ENCODE measurements at regions not wholly inside any gene's neighbourhood (a gene's known extent, or its start where the extent isn't known, plus 50 kb on each side); places are given as distances from the start of the nearest gene placed in this dataset.

DNA sequence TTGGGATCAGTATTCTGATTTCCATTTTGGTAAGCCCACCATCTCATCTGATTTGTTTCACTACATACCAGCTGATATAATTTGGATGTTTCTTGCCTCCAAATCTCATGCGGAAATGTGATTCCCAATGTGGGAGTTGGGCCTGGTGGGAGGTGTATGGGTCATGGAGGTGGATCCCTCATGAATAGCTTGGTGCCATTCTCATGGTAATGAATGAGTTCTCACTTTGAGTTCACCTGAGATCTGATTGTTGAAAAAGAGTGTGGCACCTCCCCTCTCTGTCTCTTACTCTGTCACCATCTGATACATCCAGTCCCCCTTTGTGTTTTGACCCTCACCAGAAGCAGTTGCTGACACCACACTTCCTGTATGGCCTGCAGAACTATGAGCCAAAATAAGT is 347.3 kb downstream of the ARL4A start:
- TF ChIP-seq BRCA1 (IDR thresholded peaks at IDR 0.05; ENCODE audit: low read depth, low read length) (no peak), RFX5 (IDR thresholded peaks at IDR 0.05; ENCODE audit: low read depth, low read length) (no peak)
- TF ChIP-seq, protein P1, sequence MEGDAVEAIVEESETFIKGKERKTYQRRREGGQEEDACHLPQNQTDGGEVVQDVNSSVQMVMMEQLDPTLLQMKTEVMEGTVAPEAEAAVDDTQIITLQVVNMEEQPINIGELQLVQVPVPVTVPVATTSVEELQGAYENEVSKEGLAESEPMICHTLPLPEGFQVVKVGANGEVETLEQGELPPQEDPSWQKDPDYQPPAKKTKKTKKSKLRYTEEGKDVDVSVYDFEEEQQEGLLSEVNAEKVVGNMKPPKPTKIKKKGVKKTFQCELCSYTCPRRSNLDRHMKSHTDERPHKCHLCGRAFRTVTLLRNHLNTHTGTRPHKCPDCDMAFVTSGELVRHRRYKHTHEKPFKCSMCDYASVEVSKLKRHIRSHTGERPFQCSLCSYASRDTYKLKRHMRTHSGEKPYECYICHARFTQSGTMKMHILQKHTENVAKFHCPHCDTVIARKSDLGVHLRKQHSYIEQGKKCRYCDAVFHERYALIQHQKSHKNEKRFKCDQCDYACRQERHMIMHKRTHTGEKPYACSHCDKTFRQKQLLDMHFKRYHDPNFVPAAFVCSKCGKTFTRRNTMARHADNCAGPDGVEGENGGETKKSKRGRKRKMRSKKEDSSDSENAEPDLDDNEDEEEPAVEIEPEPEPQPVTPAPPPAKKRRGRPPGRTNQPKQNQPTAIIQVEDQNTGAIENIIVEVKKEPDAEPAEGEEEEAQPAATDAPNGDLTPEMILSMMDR (IDR thresholded peaks at IDR 0.05 in 2 of 3, conservative IDR thresholded peaks at IDR 0.05 in 1 of 3; ENCODE audit: control insufficient read depth in 2 of 3, extremely low read depth in 1 of 3, insufficient read depth in 1 of 3, low read depth in 3 of 3, low read length in 3 of 3): no peak

Data from GM12878 (cell line).